Suprapubic skin (tissue), 4 donors: ENCODE measurements at regions not wholly inside any gene's neighbourhood (a gene's known extent, or its start where the extent isn't known, plus 50 kb on each side); places are given as distances from the start of the nearest gene placed in this dataset.

Source experiments
- POLR2A ChIP-seq, 2 donors: fragments of 450-650 bp; IDR thresholded peaks; one replicate each; pipeline ENCODE4 v1.6.1; 2017; ENCODE audit warnings: antibody characterized with exemption in 2 of 2, mild to moderate bottlenecking in 2 of 2, moderate library complexity in 2 of 2
- POLR2AphosphoS5 ChIP-seq, 3 donors: sonication (generic); formaldehyde crosslinking; IDR thresholded peaks; one replicate each; pipeline ENCODE4 v1.6.1; 2017; ENCODE audit warnings: antibody characterized with exemption in 3 of 3
- TF ChIP-seq, protein P1 (sequence below), 2 donors: fragments of 200-600 bp in 1 of 2; fragments of 450-650 bp in 1 of 2; sonication (generic) in 1 of 2; IDR thresholded peaks; one replicate each; pipeline ENCODE4 v1.5.1; 2016 to 2019; ENCODE audit warnings: antibody characterized with exemption in 2 of 2, mild to moderate bottlenecking in 1 of 2, moderate library complexity in 1 of 2

DNA sequence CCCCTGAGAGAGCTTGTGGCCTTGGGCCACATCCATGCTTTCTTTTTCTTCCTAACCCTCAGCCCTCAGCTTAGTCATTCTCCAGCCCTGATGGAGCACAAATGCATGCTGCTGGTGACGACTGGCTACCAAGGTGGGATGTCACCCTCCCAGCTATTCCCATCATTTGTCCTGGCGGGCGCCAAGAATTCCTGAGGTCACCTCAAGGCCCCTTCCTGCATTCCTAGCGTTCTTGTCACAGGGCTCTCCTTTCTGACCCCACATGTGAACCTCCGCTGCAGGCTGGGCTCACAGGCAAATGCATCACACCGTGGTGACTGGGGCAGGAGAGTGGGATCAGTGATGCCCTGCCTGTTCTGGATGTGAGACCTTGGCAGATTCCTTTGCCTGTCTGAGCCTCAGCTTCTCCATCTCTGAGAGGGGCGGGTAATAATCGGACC is 53.4 kb upstream of the IFFO2 start:
- TF ChIP-seq, protein P1, sequence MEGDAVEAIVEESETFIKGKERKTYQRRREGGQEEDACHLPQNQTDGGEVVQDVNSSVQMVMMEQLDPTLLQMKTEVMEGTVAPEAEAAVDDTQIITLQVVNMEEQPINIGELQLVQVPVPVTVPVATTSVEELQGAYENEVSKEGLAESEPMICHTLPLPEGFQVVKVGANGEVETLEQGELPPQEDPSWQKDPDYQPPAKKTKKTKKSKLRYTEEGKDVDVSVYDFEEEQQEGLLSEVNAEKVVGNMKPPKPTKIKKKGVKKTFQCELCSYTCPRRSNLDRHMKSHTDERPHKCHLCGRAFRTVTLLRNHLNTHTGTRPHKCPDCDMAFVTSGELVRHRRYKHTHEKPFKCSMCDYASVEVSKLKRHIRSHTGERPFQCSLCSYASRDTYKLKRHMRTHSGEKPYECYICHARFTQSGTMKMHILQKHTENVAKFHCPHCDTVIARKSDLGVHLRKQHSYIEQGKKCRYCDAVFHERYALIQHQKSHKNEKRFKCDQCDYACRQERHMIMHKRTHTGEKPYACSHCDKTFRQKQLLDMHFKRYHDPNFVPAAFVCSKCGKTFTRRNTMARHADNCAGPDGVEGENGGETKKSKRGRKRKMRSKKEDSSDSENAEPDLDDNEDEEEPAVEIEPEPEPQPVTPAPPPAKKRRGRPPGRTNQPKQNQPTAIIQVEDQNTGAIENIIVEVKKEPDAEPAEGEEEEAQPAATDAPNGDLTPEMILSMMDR (IDR thresholded peaks at IDR 0.05): no peak
- no peak for TF ChIP-seq POLR2AphosphoS5 (IDR thresholded peaks at IDR 0.05)
- TF ChIP-seq POLR2A (IDR thresholded peaks at IDR 0.05): no peak
